ENCODE measurements at regions not wholly inside any gene's neighbourhood (a gene's known extent, or its start where the extent isn't known, plus 50 kb on each side); places are given as distances from the start of the nearest gene placed in this dataset.

- no peak for DNase-seq
Measured at GRCh38 chr2:120853306-120854013, 117.8 kb downstream of the GLI2 start.

GRCh38 chr2:120854014-120854620 lies 118.4 kb downstream of the GLI2 start:
- no peak for DNase-seq

- DNase-seq = no peak
Measured at GRCh38 chr2:120854766-120855530, 119.3 kb downstream of the GLI2 start.

GRCh38 chr2:120855855-120856405 lies 120.3 kb downstream of the GLI2 start:
- no peak for DNase-seq

DNA sequence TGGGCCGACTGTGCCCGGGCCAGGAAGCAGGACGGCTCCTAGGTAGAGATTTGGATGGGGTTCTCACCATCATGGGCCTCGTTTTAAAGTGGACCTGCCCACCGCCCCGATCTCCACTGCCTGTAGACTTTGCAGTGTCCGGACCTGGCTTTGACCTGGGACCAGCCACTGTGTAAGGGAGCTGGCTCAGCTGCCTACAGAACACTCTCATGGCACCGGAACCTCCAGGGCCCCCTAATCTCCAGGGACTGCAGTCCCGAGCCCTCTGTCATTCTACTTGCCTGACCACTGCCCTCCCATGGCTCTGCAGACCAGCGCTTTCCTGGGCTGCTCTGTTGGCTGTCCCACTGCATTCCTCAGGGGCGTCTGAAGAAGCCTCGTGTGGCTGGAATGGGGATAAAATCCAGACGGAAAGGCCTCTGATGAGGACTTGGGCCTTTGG lies 120.8 kb downstream of the GLI2 start:
- peak; percentile 80 for DNase-seq

DNA sequence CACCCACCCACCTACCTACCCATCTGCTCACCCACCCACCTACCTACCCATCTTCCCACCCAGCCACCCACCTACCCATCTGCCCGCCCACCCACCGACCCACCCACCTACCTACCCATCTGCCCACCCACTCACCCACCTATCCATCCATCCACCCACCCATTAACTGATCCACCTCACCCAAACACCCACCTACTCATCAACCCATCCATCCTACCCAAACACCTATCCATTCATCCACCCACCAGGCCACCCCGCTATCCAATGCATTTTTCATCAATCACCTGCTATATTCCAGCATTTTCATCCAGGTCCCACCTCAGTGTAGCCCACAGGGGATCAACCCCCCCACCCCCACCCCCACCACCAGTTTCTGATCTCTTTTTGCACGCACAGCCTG lies 121.8 kb downstream of the GLI2 start:
- DNase-seq = no peak

DNA sequence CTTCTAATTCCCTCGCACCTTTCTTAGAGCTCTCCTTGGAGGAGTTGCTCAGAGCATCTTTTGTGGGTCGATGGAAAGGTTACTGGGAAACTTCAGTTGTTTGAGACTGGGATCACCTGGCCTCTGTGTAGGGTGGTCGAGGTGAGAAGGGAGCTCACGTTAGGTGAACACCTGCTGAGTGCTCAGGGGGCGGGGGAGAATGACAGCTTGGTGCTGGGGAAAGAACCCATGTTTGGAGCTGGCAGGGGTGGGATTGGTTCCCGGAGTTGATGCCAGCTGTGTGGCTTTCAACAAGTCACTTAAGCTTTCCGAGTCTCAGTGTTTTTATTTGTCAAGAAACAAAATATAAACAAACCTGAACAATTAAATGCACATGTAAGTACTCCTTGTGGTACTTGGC lies 122.3 kb downstream of the GLI2 start:
- DNase-seq = no peak

DNA sequence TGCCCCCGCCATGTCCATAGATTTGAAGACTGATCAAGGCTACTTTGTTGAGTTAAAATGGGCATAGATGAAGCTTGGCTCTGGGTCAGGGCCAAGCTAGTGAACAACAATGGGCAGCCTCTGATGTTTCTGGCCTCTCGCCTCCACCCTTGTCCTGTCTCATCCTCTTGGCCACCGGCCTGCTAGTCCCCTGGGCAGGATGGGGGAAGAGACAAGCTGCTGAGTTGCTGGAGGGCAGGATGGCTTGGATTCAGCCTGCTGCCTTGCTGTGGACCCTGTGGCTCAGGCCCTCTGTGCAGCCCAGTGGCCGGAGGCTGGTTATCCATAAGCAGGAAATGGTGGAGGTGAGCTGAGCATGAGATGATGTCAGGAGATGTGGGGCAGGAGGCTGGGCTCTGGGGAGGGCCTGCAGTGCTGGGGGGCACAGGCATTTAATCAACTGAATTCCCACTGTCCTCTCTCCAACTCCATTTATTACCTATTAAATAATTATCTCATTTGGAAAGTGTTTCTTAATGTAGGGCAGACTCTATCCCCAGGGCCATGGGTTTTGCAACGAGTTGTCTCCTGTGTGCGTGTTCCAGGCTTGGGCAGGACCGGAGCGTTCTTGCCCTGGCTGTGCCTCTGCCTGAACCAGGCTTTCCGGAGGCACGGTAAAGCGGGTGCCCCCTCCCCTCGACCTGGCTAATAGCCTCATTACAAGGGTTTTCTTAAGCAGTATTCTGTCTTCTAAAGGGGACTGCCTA lies 122.9 kb downstream of the GLI2 start:
- DNase-seq = no peak

- no peak for DNase-seq
Measured at GRCh38 chr2:120859128-120859527, 123.5 kb downstream of the GLI2 start.

- no peak for DNase-seq
Measured at GRCh38 chr2:120859814-120860578, 124.3 kb downstream of the GLI2 start.

DNA sequence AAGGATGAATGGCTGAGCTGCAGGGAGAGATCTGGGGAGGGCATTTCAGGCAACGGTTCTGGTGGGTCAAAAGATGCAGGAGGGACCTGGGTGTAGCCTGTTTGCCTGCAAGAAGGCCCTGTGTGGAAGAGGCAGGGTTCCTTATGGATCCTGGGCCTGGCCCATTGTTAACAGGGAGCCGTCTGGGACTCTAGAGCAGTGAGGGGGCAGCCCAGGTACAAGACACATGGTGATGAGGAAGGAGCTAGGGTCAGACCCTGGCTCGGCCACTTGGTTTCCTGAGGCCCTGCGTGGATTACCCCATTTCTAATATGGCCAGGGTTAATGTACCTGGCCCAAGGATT lies 124.9 kb downstream of the GLI2 start:
- no peak for DNase-seq

- no peak for DNase-seq
Measured at GRCh38 chr2:120861191-120861575, 125.5 kb downstream of the GLI2 start.

GRCh38 chr2:120861576-120862191 lies 126.0 kb downstream of the GLI2 start:
- peak; percentile 56 for DNase-seq

GRCh38 chr2:120862201-120863060 lies 126.8 kb downstream of the GLI2 start:
- DNase-seq = no peak

GRCh38 chr2:120863146-120863545 lies 127.5 kb downstream of the GLI2 start:
- DNase-seq = no peak

- peak; percentile 44 for DNase-seq
Measured at GRCh38 chr2:120863661-120864320, 128.1 kb downstream of the GLI2 start.

GRCh38 chr2:120864981-120865380 lies 129.3 kb downstream of the GLI2 start:
- DNase-seq = peak; percentile 73

- DNase-seq = no peak
Measured at GRCh38 chr2:120865656-120866055, 130.0 kb downstream of the GLI2 start.

DNA sequence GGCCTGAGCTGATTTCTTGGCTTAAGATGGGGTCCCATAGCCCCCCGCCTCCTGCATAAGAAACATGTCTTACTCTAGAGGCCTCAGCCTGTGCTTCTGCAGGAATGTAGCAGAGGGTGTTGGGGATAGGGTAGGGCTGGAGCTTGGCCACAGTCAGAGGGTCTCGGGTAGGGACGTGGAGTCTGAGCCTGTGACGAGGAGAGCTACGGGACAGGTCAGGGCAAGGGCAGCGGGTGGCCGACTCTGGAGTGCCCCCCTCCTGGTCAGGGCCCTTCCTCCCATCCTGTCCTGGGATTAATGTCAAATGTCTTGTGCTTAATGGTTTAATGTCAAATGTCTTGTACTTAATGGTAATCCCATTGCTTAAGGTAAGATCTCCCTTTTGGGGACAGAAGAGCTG lies 130.4 kb downstream of the GLI2 start:
- no peak for DNase-seq
